ENCODE measurements at regions not wholly inside any gene's neighbourhood (a gene's known extent, or its start where the extent isn't known, plus 50 kb on each side); places are given as distances from the start of the nearest gene placed in this dataset.
A peak's percentile ranks its signal among the peaks of the same experiment; 100 is the strongest.
"Not testable (repeated sequence)": the region's sequence is repeated elsewhere in the genome, so short reads cannot be mapped to it uniquely, and the experiment has no call there.

GRCh38 chr13:94878602-94879165, 166.3 kb upstream of the SOX21 start:
- Mint-ChIP-seq H3K4me3 (no peak overlapping the region), H3K36me3 (no peaks in the 10 kb centered on the region), H3K9me3 (no peaks in the 10 kb centered on the region), H3K27ac (no peak overlapping the region), H3K4me1 (no peaks in the 10 kb centered on the region), H3K27me3 (peaks cover 3% of the 10 kb centered on the region)
- POLR2A ChIA-PET, result no interaction called here
- no peak for DNase-seq
- no peak for ATAC-seq (ENCODE audit: low read depth)

- DNase-seq (no peak), ATAC-seq (ENCODE audit: low read depth) (no peak)
- Mint-ChIP-seq H3K27ac (no peak overlapping the region), H3K9me3 (no peaks in the 10 kb centered on the region), H3K4me1 (peaks cover 7% of the 10 kb centered on the region), H3K4me3 (no peak overlapping the region), H3K36me3 (no peaks in the 10 kb centered on the region), H3K27me3 (peaks cover 8% of the 10 kb centered on the region)
- POLR2A ChIA-PET, result no interaction called here
These were observed 152.1 kb upstream of the SOX21 start for GRCh38 chr13:94864474-94864873.

- Mint-ChIP-seq H3K27me3 (peaks cover 5% of the 10 kb centered on the region), H3K4me3 (peak overlapping the region; percentile 91), H3K9me3 (peaks cover 1% of the 10 kb centered on the region), H3K4me1 (peaks cover 7% of the 10 kb centered on the region), H3K36me3 (no peaks in the 10 kb centered on the region), H3K27ac (peak overlapping the region; percentile 87)
- ATAC-seq (ENCODE audit: low read depth), result peak; percentile 74
- DNase-seq, result peak; percentile 29
- POLR2A ChIA-PET, result no interaction called here
These were observed 148.6 kb upstream of the SOX21 start for GRCh38 chr13:94860981-94861407.

GRCh38 chr13:94859811-94860210, 147.5 kb upstream of the SOX21 start:
- H3K27me3 Mint-ChIP-seq, result peaks cover 6% of the 10 kb centered on the region
- H3K4me3 Mint-ChIP-seq, result no peak overlapping the region
- H3K9me3 Mint-ChIP-seq, result peaks cover 1% of the 10 kb centered on the region
- no peaks in the 10 kb centered on the region for H3K36me3 Mint-ChIP-seq
- ATAC-seq (ENCODE audit: low read depth) (no peak), DNase-seq (no peak)
- peaks cover 7% of the 10 kb centered on the region for H3K4me1 Mint-ChIP-seq
- POLR2A ChIA-PET, result no interaction called here
- H3K27ac Mint-ChIP-seq, result no peak overlapping the region

GRCh38 chr13:94859278-94859691, 146.9 kb upstream of the SOX21 start:
- DNase-seq, result no peak
- peaks cover 1% of the 10 kb centered on the region for H3K9me3 Mint-ChIP-seq
- no peaks in the 10 kb centered on the region for H3K36me3 Mint-ChIP-seq
- no peak for ATAC-seq (ENCODE audit: low read depth)
- POLR2A ChIA-PET, result no interaction called here
- no peak overlapping the region for H3K27ac Mint-ChIP-seq
- no peak overlapping the region for H3K4me3 Mint-ChIP-seq
- H3K27me3 Mint-ChIP-seq, result peaks cover 10% of the 10 kb centered on the region
- H3K4me1 Mint-ChIP-seq, result peaks cover 7% of the 10 kb centered on the region

- Mint-ChIP-seq H3K4me1 (peaks cover 7% of the 10 kb centered on the region), H3K36me3 (no peaks in the 10 kb centered on the region), H3K4me3 (no peak overlapping the region), H3K27me3 (peaks cover 10% of the 10 kb centered on the region), H3K9me3 (peaks cover 1% of the 10 kb centered on the region), H3K27ac (no peak overlapping the region)
- POLR2A ChIA-PET, result no interaction called here
- DNase-seq, result no peak
- ATAC-seq (ENCODE audit: low read depth), result no peak
These were observed 146.5 kb upstream of the SOX21 start for GRCh38 chr13:94858856-94859255.

- no peaks in the 10 kb centered on the region for H3K36me3 Mint-ChIP-seq
- no peak overlapping the region for H3K4me3 Mint-ChIP-seq
- POLR2A ChIA-PET, result no interaction called here
- no peak overlapping the region for H3K27ac Mint-ChIP-seq
- ATAC-seq (ENCODE audit: low read depth) (no peak), DNase-seq (no peak)
- peaks cover 1% of the 10 kb centered on the region for H3K9me3 Mint-ChIP-seq
- H3K27me3 Mint-ChIP-seq, result peaks cover 9% of the 10 kb centered on the region
- H3K4me1 Mint-ChIP-seq, result no peaks in the 10 kb centered on the region
These were observed 142.3 kb upstream of the SOX21 start for GRCh38 chr13:94854688-94855087.

GRCh38 chr13:94851576-94851975, 139.2 kb upstream of the SOX21 start:
- H3K4me1 Mint-ChIP-seq, result no peaks in the 10 kb centered on the region
- no peak overlapping the region for H3K27ac Mint-ChIP-seq
- POLR2A ChIA-PET, result no interaction called here

GRCh38 chr13:94849254-94849653, 136.9 kb upstream of the SOX21 start:
- H3K4me1 Mint-ChIP-seq, result no peaks in the 10 kb centered on the region
- peaks cover 7% of the 10 kb centered on the region for H3K27me3 Mint-ChIP-seq
- no peak overlapping the region for H3K4me3 Mint-ChIP-seq
- POLR2A ChIA-PET, result no interaction called here
- no peaks in the 10 kb centered on the region for H3K36me3 Mint-ChIP-seq
- DNase-seq (no peak), ATAC-seq (ENCODE audit: low read depth) (no peak)
- H3K9me3 Mint-ChIP-seq, result no peaks in the 10 kb centered on the region
- H3K27ac Mint-ChIP-seq, result no peak overlapping the region

More at GRCh38 chr13:94851576-94851975, 139.2 kb upstream of the SOX21 start:
- Mint-ChIP-seq H3K4me3 (no peak overlapping the region), H3K27me3 (peaks cover 12% of the 10 kb centered on the region), H3K9me3 (no peaks in the 10 kb centered on the region), H3K36me3 (no peaks in the 10 kb centered on the region)
- DNase-seq (no peak), ATAC-seq (ENCODE audit: low read depth) (no peak)

- DNase-seq (no peak), ATAC-seq (ENCODE audit: low read depth) (no peak)
- peaks cover 14% of the 10 kb centered on the region for H3K27me3 Mint-ChIP-seq
- H3K9me3 Mint-ChIP-seq, result no peaks in the 10 kb centered on the region
- no peak overlapping the region for H3K27ac Mint-ChIP-seq
- no peak overlapping the region for H3K4me3 Mint-ChIP-seq
- POLR2A ChIA-PET, result no interaction called here
- H3K36me3 Mint-ChIP-seq, result no peaks in the 10 kb centered on the region
- no peaks in the 10 kb centered on the region for H3K4me1 Mint-ChIP-seq
These were observed 130.6 kb upstream of the SOX21 start for GRCh38 chr13:94842901-94843300.

GRCh38 chr13:94837056-94837455, 124.7 kb upstream of the SOX21 start:
- H3K27me3 Mint-ChIP-seq, result peaks cover 10% of the 10 kb centered on the region
- H3K36me3 Mint-ChIP-seq; DNase-seq; ATAC-seq (ENCODE audit: low read depth); H3K4me1 Mint-ChIP-seq; POLR2A ChIA-PET; H3K27ac Mint-ChIP-seq; H3K9me3 Mint-ChIP-seq; H3K4me3 Mint-ChIP-seq: not testable (repeated sequence)

GRCh38 chr13:94829837-94830365, 117.6 kb upstream of the SOX21 start:
- H3K36me3 Mint-ChIP-seq, result no peaks in the 10 kb centered on the region
- H3K9me3 Mint-ChIP-seq, result peaks cover under 1% of the 10 kb centered on the region
- H3K27ac Mint-ChIP-seq, result no peak overlapping the region
- ATAC-seq (ENCODE audit: low read depth) (no peak), DNase-seq (no peak)
- H3K4me1 Mint-ChIP-seq, result no peaks in the 10 kb centered on the region
- H3K4me3 Mint-ChIP-seq, result no peak overlapping the region
- POLR2A ChIA-PET, result no interaction called here
- peaks cover 7% of the 10 kb centered on the region for H3K27me3 Mint-ChIP-seq

GRCh38 chr13:94829185-94829836, 117.0 kb upstream of the SOX21 start:
- Mint-ChIP-seq H3K36me3 (no peaks in the 10 kb centered on the region), H3K9me3 (no peaks in the 10 kb centered on the region), H3K4me1 (no peaks in the 10 kb centered on the region), H3K27me3 (peaks cover 12% of the 10 kb centered on the region), H3K4me3 (no peak overlapping the region), H3K27ac (no peak overlapping the region)
- no peak for DNase-seq
- no peak for ATAC-seq (ENCODE audit: low read depth)
- POLR2A ChIA-PET, result no interaction called here

GRCh38 chr13:94827566-94827965, 115.2 kb upstream of the SOX21 start:
- Mint-ChIP-seq H3K27ac (no peak overlapping the region), H3K27me3 (peaks cover 10% of the 10 kb centered on the region), H3K4me1 (no peaks in the 10 kb centered on the region), H3K36me3 (no peaks in the 10 kb centered on the region), H3K4me3 (no peak overlapping the region), H3K9me3 (no peaks in the 10 kb centered on the region)
- ATAC-seq (ENCODE audit: low read depth) (no peak), DNase-seq (no peak)
- POLR2A ChIA-PET, result no interaction called here

Data from activated naive CD8-positive, alpha-beta T cell treated with anti-CD3 and anti-CD28 coated beads, Interleukin-2, amount 10 ng/mL, durations not matched to agents 7 days and 5 days (primary cell).